Osteocyte (in vitro differentiated cells): ENCODE measurements at regions not wholly inside any gene's neighbourhood (a gene's known extent, or its start where the extent isn't known, plus 50 kb on each side); places are given as distances from the start of the nearest gene placed in this dataset.

ENCODE experiments used
- DNase-seq: peaks from one replicate; pipeline ENCODE4 v3.0.0; 2021; ENCODE audit warnings: mixed read lengths; ENCODE audit not compliant: unreplicated experiment; ENCODE audit errors: extremely low spot score
- H3K27ac Mint-ChIP-seq: one replicate; pipeline ENCODE4 v1.8.0; 2021; ENCODE audit warnings: mild to moderate bottlenecking, mixed read lengths; ENCODE audit not compliant: unreplicated experiment
- H3K27me3 Mint-ChIP-seq: one replicate; pipeline ENCODE4 v1.8.0; 2021; ENCODE audit warnings: mixed read lengths; ENCODE audit not compliant: unreplicated experiment
- H3K36me3 Mint-ChIP-seq: one replicate; pipeline ENCODE4 v1.8.0; 2021; ENCODE audit warnings: mixed read lengths; ENCODE audit not compliant: unreplicated experiment
- H3K4me1 Mint-ChIP-seq: one replicate; pipeline ENCODE4 v1.8.0; 2021; ENCODE audit warnings: mixed read lengths; ENCODE audit not compliant: unreplicated experiment
- H3K4me3 Mint-ChIP-seq: one replicate; pipeline ENCODE4 v1.8.0; 2021; ENCODE audit warnings: mild to moderate bottlenecking, moderate library complexity, mixed read lengths; ENCODE audit not compliant: unreplicated experiment
- H3K9me3 Mint-ChIP-seq: one replicate; pipeline ENCODE4 v1.8.0; 2021; ENCODE audit warnings: mixed read lengths; ENCODE audit not compliant: unreplicated experiment
- TF ChIP-seq, protein P1 (sequence below): fragments of 200-600 bp; sonication (generic); IDR thresholded peaks from 2 replicates; pipeline ENCODE4 v1.5.0; 2021; ENCODE audit warnings: antibody characterized with exemption, mild to moderate bottlenecking, moderate library complexity

DNA sequence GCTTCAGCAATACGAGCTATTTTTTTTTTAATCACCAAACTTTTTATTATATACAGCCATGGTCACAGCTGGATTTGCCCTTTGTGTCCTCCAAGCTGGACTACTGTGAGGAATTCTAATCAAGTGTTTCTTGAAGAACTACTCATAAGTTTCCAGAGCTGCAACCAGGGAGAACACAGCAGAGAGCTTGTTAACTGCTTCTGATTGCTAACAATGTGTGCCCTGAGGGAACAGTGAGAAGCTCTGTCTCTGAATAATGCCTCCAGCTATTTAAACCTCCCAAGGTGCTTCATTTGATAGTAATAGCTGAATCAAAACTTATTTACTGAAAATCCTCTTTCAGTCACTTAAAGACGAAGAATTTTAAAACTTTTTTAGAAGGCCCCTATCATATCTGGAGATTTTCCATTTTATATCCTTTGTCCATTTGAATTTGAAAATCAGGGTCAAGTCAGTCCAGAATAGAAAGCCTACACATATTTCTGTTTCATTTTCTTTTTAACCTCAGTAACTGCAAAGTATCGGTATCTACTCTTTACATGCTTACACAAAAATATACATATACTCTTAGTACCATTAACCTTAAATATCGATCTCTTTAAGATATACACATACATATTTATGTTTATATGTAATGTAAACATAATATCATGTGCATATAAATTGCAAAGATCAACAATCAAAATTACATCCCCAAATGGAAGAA, 1024.2 kb downstream of the GRM8 start:
- no peaks in the 10 kb centered on the region for H3K4me1 Mint-ChIP-seq
- TF ChIP-seq, protein P1, sequence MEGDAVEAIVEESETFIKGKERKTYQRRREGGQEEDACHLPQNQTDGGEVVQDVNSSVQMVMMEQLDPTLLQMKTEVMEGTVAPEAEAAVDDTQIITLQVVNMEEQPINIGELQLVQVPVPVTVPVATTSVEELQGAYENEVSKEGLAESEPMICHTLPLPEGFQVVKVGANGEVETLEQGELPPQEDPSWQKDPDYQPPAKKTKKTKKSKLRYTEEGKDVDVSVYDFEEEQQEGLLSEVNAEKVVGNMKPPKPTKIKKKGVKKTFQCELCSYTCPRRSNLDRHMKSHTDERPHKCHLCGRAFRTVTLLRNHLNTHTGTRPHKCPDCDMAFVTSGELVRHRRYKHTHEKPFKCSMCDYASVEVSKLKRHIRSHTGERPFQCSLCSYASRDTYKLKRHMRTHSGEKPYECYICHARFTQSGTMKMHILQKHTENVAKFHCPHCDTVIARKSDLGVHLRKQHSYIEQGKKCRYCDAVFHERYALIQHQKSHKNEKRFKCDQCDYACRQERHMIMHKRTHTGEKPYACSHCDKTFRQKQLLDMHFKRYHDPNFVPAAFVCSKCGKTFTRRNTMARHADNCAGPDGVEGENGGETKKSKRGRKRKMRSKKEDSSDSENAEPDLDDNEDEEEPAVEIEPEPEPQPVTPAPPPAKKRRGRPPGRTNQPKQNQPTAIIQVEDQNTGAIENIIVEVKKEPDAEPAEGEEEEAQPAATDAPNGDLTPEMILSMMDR: no peak
- DNase-seq: no peak
- no peaks in the 10 kb centered on the region for H3K27me3 Mint-ChIP-seq
- H3K9me3 Mint-ChIP-seq: no peaks in the 10 kb centered on the region
- H3K4me3 Mint-ChIP-seq: no peak overlapping the region
- no peaks in the 10 kb centered on the region for H3K36me3 Mint-ChIP-seq
- H3K27ac Mint-ChIP-seq: no peak overlapping the region

DNA sequence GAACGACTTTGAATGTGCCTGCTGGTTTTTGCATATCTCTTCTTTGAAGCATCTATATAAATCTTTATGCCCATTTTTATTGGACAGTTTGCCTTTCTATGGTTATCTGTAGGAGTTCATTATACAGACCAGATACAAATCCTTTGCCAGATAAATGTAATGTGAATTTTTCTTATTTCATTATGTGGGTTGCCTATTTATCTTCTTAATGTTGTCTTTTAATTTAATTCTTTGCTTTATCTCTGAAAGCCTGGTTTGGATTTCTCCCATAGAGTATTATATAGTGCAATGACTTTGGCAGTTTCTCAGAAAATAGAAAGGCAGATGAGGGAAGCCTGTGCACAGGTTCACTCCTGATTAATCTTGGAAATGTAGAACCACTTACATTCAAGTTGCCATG, 1025.1 kb downstream of the GRM8 start:
- DNase-seq: no peak
- no peaks in the 10 kb centered on the region for H3K9me3 Mint-ChIP-seq
- H3K36me3 Mint-ChIP-seq: no peaks in the 10 kb centered on the region
- TF ChIP-seq, protein P1: no peak
- H3K4me1 Mint-ChIP-seq: no peaks in the 10 kb centered on the region
- no peak overlapping the region for H3K27ac Mint-ChIP-seq
- H3K27me3 Mint-ChIP-seq: no peaks in the 10 kb centered on the region
- H3K4me3 Mint-ChIP-seq: no peak overlapping the region

DNA sequence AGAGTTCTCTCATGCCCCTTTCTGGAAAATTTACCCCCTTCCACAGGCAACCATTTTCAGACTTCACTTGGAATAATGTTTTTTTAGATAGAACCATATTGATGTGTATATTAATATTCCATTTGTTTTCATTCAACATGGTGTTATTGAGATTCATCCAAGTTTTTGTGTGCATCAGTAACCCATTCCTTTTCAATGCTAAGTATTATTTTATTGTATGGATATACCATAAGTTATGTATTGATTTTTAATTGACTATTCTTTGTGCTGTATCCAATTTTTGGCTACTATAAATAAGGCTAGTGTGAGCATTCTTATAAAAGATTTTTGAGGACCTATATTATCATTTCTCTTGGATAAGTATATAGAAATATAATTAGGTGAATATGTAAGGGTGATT, 1025.7 kb downstream of the GRM8 start:
- no peaks in the 10 kb centered on the region for H3K9me3 Mint-ChIP-seq
- H3K4me1 Mint-ChIP-seq: no peaks in the 10 kb centered on the region
- no peak overlapping the region for H3K27ac Mint-ChIP-seq
- TF ChIP-seq, protein P1: no peak
- H3K27me3 Mint-ChIP-seq: no peaks in the 10 kb centered on the region
- no peak overlapping the region for H3K4me3 Mint-ChIP-seq
- H3K36me3 Mint-ChIP-seq: no peaks in the 10 kb centered on the region
- no peak for DNase-seq

DNA sequence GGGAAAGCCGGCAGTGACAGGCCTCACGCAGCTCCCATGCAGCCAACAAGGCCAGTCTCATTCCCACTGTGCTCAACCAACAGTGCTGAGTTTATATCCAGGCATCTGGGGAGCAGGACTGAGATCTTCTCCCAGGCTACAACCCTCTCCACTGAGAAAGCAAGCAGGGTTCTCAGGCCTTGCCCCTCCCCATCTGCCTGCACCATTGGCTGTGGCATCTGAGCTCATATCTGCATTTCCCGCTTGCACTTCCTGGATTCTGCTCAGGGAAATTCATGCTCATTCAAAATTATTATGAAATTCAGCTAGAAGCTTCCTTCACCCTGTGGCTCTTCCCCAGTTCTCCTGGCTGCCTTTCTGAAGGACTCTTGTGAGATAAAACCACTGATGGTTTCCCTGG, 1029.0 kb downstream of the GRM8 start:
- Mint-ChIP-seq H3K27me3 (no peaks in the 10 kb centered on the region), H3K4me1 (no peaks in the 10 kb centered on the region), H3K36me3 (no peaks in the 10 kb centered on the region), H3K9me3 (peaks cover 8% of the 10 kb centered on the region), H3K27ac (no peak overlapping the region), H3K4me3 (no peak overlapping the region)
- TF ChIP-seq, protein P1: no peak
- DNase-seq: no peak

DNA sequence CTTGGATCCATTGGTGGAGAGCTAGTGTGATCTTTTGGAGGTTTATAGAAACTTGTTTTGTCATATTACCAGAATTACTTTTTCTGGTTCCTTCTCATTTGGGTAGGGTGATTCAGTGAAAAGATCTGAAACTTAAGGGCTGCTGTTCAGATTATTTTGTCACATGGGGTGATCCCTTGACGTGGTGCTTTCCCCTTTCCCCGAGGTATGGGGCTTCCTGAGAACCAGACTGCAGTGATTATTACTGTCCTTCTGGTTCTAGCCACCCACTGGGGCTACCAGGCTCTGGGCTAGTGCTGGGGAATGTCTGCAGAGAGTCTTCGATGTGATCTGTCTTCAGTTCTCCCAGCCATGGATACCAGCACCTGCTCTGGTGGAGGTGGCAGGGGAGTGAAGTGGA, 1030.0 kb downstream of the GRM8 start:
- H3K36me3 Mint-ChIP-seq: no peaks in the 10 kb centered on the region
- no peak overlapping the region for H3K4me3 Mint-ChIP-seq
- TF ChIP-seq, protein P1: no peak
- no peaks in the 10 kb centered on the region for H3K27me3 Mint-ChIP-seq
- no peaks in the 10 kb centered on the region for H3K4me1 Mint-ChIP-seq
- no peak for DNase-seq
- H3K9me3 Mint-ChIP-seq: peaks cover 8% of the 10 kb centered on the region
- no peak overlapping the region for H3K27ac Mint-ChIP-seq
